GM12878 (cell line): ENCODE measurements at regions not wholly inside any gene's neighbourhood (a gene's known extent, or its start where the extent isn't known, plus 50 kb on each side); places are given as distances from the start of the nearest gene placed in this dataset.

Experiments used
- ATAC-seq: fragments of 200-7000 bp; cut with Tn5 transposase; 3 replicates; pipeline ENCODE4 v1.9.1; 2020; ENCODE audit warnings: mild to moderate bottlenecking, moderate library complexity
- BruUV-seq: library from RNA; stranded (reverse); fragments of 400-500 nt; replicated peaks from 2 replicates; lab custom pipeline; 2021; lab: Mats Ljungman, UMichigan
- CTCF ChIA-PET: fragments of 300-600 bp; sonication (Branson Sonifier 250); formaldehyde crosslinking; extraction: SDS; loops from one replicate; lab custom pipeline; 2021; ENCODE audit warnings: inconsistent platforms; lab: Yijun Ruan, JAX
- POLR2A ChIA-PET: fragments of 350-600 bp; formaldehyde crosslinking; extraction: SDS; loops from one replicate; lab custom pipeline; 2021; ENCODE audit warnings: inconsistent platforms; lab: Charles Lee
- RAD21 ChIA-PET: fragments of 300-600 bp; sonication (Branson Sonifier 250); formaldehyde crosslinking; loops from one replicate; lab custom pipeline; 2023; ENCODE audit warnings: antibody characterized with exemption; ENCODE audit not compliant: unreplicated experiment; lab: Charles Lee
- SMC1A ChIA-PET: fragments of 300-600 bp; sonication (Branson Sonifier 250); formaldehyde crosslinking; loops from one replicate; lab custom pipeline; 2023; ENCODE audit not compliant: unreplicated experiment, uncharacterized antibody; lab: Charles Lee
- DNase-seq: peaks from one replicate; pipeline ENCODE4 v3.0.0-alpha.2; 2011; ENCODE audit warnings: low read depth, low spot score
- FAIRE-seq: peaks from 3 replicates; lab custom pipeline; 2011; peaks lifted over from hg19 to GRCh38; lab: Jason Lieb, UNC
- H2AFZ ChIP-seq: 2 replicates; pipeline ENCODE4 v1.6.0; 2011; ENCODE audit warnings: low read depth, low read length, control low read depth; ENCODE audit not compliant: control insufficient read depth
- H3K27ac ChIP-seq: 2 replicates; pipeline ENCODE4 v1.5.1; 2011; ENCODE audit warnings: control low read depth; ENCODE audit not compliant: control insufficient read depth, insufficient read depth
- H3K27me3 ChIP-seq, 2 experiments: replicated peaks in 1 of 2; 2 replicates each; pipeline versions ENCODE4 v1.6.0 to v1.6.1; 2011; ENCODE audit warnings: low read length in 1 of 2; ENCODE audit not compliant: control insufficient read depth in 2 of 2, insufficient read depth in 2 of 2
- H3K36me3 ChIP-seq, 2 experiments: 2 replicates each; pipeline ENCODE4 v1.5.1; 2011; ENCODE audit warnings: low read length in 1 of 2; ENCODE audit not compliant: control insufficient read depth in 2 of 2, insufficient read depth in 2 of 2
- H3K4me1 ChIP-seq: 2 replicates; pipeline ENCODE4 v1.6.1; 2011; ENCODE audit warnings: mild to moderate bottlenecking, low read length, moderate library complexity, mixed read lengths; ENCODE audit not compliant: control insufficient read depth, insufficient read depth
- H3K4me2 ChIP-seq: 2 replicates; pipeline ENCODE4 v1.6.0; 2011; ENCODE audit warnings: control low read depth; ENCODE audit not compliant: control insufficient read depth, insufficient read depth
- H3K4me3 ChIP-seq: fragments of 200-600 bp; sonication (generic); 2 replicates; pipeline ENCODE4 v1.5.1; 2016
- H3K79me2 ChIP-seq: 2 replicates; pipeline ENCODE4 v1.6.0; 2011; ENCODE audit warnings: low read length; ENCODE audit not compliant: control insufficient read depth, insufficient read depth
- H3K9ac ChIP-seq: 2 replicates; pipeline ENCODE4 v1.8.0; 2011; ENCODE audit warnings: low read length, control low read depth, mixed read lengths; ENCODE audit not compliant: control insufficient read depth, insufficient read depth
- H3K9me3 ChIP-seq: replicated peaks from 3 replicates; pipeline ENCODE4 v1.5.1; 2011; ENCODE audit warnings: mild to moderate bottlenecking, low read length; ENCODE audit not compliant: control insufficient read depth, insufficient read depth
- H4K20me1 ChIP-seq: 2 replicates; pipeline ENCODE4 v1.6.0; 2011; ENCODE audit not compliant: control insufficient read depth, insufficient read depth
- EP300 ChIP-seq, 2 experiments: fragments of 150-350 bp in 1 of 2; IDR thresholded peaks; 2 replicates each; pipeline ENCODE4 v1.6.1; 2011 to 2012; ENCODE audit warnings: low read depth in 2 of 2, low read length in 2 of 2, borderline replicate concordance in 1 of 2, improper control_type of control experiment in 1 of 2, inconsistent platforms in 1 of 2; ENCODE audit not compliant: control insufficient read depth in 1 of 2
- ESRRA ChIP-seq: IDR thresholded peaks from 2 replicates; pipeline ENCODE4 v1.6.1; 2012; ENCODE audit warnings: mild to moderate bottlenecking, low read length, improper control_type of control experiment
- HCFC1 ChIP-seq: fragments of 150-350 bp; IDR thresholded peaks from 2 replicates; pipeline ENCODE4 v1.6.1; 2014; ENCODE audit warnings: low read length
- HSF1 ChIP-seq: fragments of 150-350 bp; IDR thresholded peaks from 2 replicates; pipeline ENCODE4 v1.6.1; 2014; ENCODE audit warnings: mild to moderate bottlenecking, low read depth, low read length
- KAT2A ChIP-seq: conservative IDR thresholded peaks from 2 replicates; pipeline ENCODE4 v1.6.1; 2011; ENCODE audit warnings: low read depth, low read length; ENCODE audit not compliant: control insufficient read depth
- LARP7 ChIP-seq: fragments of 450-650 bp; IDR thresholded peaks from 2 replicates; pipeline ENCODE4 v1.6.1; 2017; ENCODE audit warnings: mild to moderate bottlenecking
- MEF2A ChIP-seq: IDR thresholded peaks from 2 replicates; pipeline ENCODE4 v1.6.1; 2011; ENCODE audit warnings: low read depth, mild to moderate bottlenecking, low read length, moderate library complexity; ENCODE audit not compliant: insufficient read depth
- MYC ChIP-seq: IDR thresholded peaks from 2 replicates; pipeline ENCODE4 v1.6.1; 2011; ENCODE audit warnings: mild to moderate bottlenecking, low read length, moderate library complexity, inconsistent platforms; ENCODE audit not compliant: insufficient read depth, insufficient replicate concordance, insufficient read length, severe bottlenecking
- NR2C1 ChIP-seq: fragments of 450-650 bp; IDR thresholded peaks from 2 replicates; pipeline ENCODE4 v1.6.1; 2017; ENCODE audit warnings: antibody characterized with exemption, mild to moderate bottlenecking, moderate library complexity
- POU2F2 ChIP-seq: IDR thresholded peaks from 3 replicates; pipeline ENCODE4 v1.6.1; 2011; ENCODE audit warnings: low read depth, mild to moderate bottlenecking, low read length, borderline replicate concordance
- SIX5 ChIP-seq: IDR thresholded peaks from 2 replicates; pipeline ENCODE4 v1.6.1; 2011; ENCODE audit warnings: mild to moderate bottlenecking, low read depth, low read length, moderate library complexity; ENCODE audit not compliant: severe bottlenecking
- SREBF2 ChIP-seq: IDR thresholded peaks from 2 replicates; pipeline ENCODE4 v1.6.1; 2012; ENCODE audit warnings: mild to moderate bottlenecking, low read length
- SUPT20H ChIP-seq: IDR thresholded peaks from 2 replicates; pipeline ENCODE4 v1.6.1; 2011; ENCODE audit warnings: low read depth, mild to moderate bottlenecking, low read length, moderate library complexity, borderline replicate concordance; ENCODE audit not compliant: control insufficient read depth
- in situ Hi-C: fragments of 300-500 bp; cut with MboI; formaldehyde crosslinking; loops from 9 replicates; pipeline ENCODE4 v1.14.3; 2018; ENCODE audit warnings: mixed read lengths
- intact Hi-C: fragments of 100-400 bp; cut with micrococcal nuclease; formaldehyde crosslinking; loops from one replicate; pipeline ENCODE4 v1.14.2; 2022; ENCODE audit not compliant: unreplicated experiment

DNA sequence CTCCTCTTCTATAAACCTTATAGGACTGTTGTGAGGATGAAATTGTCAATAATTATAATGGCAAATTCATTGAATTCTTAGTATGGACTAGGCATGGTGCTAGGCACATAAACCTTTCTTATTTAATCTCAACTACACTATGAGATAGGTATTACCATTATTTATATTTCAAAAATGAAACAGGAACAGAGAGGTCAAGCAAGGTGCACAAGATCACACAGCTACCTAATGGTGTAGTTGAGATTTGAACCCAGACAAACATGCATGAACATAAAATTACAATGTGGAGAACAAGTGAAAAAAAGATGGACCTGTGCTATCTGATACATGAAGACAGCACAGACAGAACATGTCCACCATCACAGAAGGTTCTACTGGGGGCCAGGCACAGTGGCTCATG lies 156.7 kb downstream of the AXIN2 start:
- in situ Hi-C loops (no loop called here), intact Hi-C loops (no loop called here)
- no peaks in the 10 kb centered on the region for H3K9me3 ChIP-seq
- ChIA-PET SMC1A (no interaction called here), RAD21 (no interaction called here), CTCF (no interaction called here), POLR2A (no interaction called here)
- no peak overlapping the region for H3K27ac ChIP-seq
- no peaks in the 10 kb centered on the region for H3K27me3 ChIP-seq
- BruUV-seq: no TSS peak
- TF ChIP-seq SIX5 (no peak), LARP7 (no peak), KAT2A (no peak), SUPT20H (no peak), EP300 (IDR thresholded peaks at IDR 0.05; ENCODE audit: borderline replicate concordance in 1 of 2, control insufficient read depth in 1 of 2, low read depth in 2 of 2, low read length in 2 of 2) (no peak), HCFC1 (no peak), HSF1 (no peak), MYC (no peak), POU2F2 (no peak), NR2C1 (no peak), SREBF2 (no peak), MEF2A (no peak), ESRRA (no peak)
- H4K20me1 ChIP-seq: no peaks in the 10 kb centered on the region
- no peak for DNase-seq
- H2AFZ ChIP-seq: no peak overlapping the region
- H3K4me1 ChIP-seq: no peaks in the 10 kb centered on the region
- H3K36me3 ChIP-seq: no peaks in the 10 kb centered on the region
- H3K4me3 ChIP-seq: no peak overlapping the region
- ATAC-seq: no peak
- H3K4me2 ChIP-seq: no peak overlapping the region
- no peak overlapping the region for H3K9ac ChIP-seq
- FAIRE-seq: no peak
- no peaks in the 10 kb centered on the region for H3K79me2 ChIP-seq
